Parathyroid adenoma (tissue), 2 donors: ENCODE measurements at regions not wholly inside any gene's neighbourhood (a gene's known extent, or its start where the extent isn't known, plus 50 kb on each side); places are given as distances from the start of the nearest gene placed in this dataset.

ENCODE experiments used
- H2AFZ ChIP-seq: fragments of 300-600 bp; sonication (generic); one replicate; pipeline ENCODE4 v1.7.0; 2017; ENCODE audit warnings: antibody characterized with exemption, mild to moderate bottlenecking
- H3K27ac ChIP-seq: fragments of 300-600 bp; sonication (generic); one replicate; pipeline ENCODE4 v1.7.0; 2017
- H3K27me3 ChIP-seq: fragments of 300-600 bp; sonication (generic); one replicate; pipeline ENCODE4 v1.7.0; 2017; ENCODE audit warnings: low read length; ENCODE audit not compliant: control insufficient read depth, insufficient read depth
- H3K36me3 ChIP-seq: fragments of 300-600 bp; sonication (generic); one replicate; pipeline ENCODE4 v1.7.0; 2017; ENCODE audit warnings: low read length; ENCODE audit not compliant: control insufficient read depth, insufficient read depth
- H3K4me1 ChIP-seq: fragments of 300-600 bp; sonication (generic); one replicate; pipeline ENCODE4 v1.7.0; 2017; ENCODE audit warnings: control low read depth
- H3K4me2 ChIP-seq: fragments of 300-600 bp; sonication (generic); one replicate; pipeline ENCODE4 v1.7.0; 2017; ENCODE audit warnings: low read length
- H3K4me3 ChIP-seq: fragments of 300-600 bp; sonication (generic); one replicate; pipeline ENCODE4 v1.7.0; 2017; ENCODE audit warnings: low read depth, low read length
- H3K79me2 ChIP-seq: fragments of 300-600 bp; sonication (generic); one replicate; pipeline ENCODE4 v1.7.0; 2017; ENCODE audit warnings: control low read depth
- H3K9ac ChIP-seq: fragments of 300-600 bp; sonication (generic); one replicate; pipeline ENCODE4 v1.7.0; 2017; ENCODE audit warnings: mild to moderate bottlenecking
- H3K9me3 ChIP-seq: fragments of 300-600 bp; sonication (generic); one replicate; pipeline ENCODE4 v1.7.0; 2017; ENCODE audit warnings: low read length; ENCODE audit not compliant: control insufficient read depth
- CTCF ChIP-seq: fragments of 300-600 bp; sonication (generic); IDR thresholded peaks from one replicate; pipeline ENCODE4 v1.7.0; 2017; ENCODE audit warnings: antibody characterized with exemption, mild to moderate bottlenecking
- donor health status: primary hyperparathyroidism.

DNA sequence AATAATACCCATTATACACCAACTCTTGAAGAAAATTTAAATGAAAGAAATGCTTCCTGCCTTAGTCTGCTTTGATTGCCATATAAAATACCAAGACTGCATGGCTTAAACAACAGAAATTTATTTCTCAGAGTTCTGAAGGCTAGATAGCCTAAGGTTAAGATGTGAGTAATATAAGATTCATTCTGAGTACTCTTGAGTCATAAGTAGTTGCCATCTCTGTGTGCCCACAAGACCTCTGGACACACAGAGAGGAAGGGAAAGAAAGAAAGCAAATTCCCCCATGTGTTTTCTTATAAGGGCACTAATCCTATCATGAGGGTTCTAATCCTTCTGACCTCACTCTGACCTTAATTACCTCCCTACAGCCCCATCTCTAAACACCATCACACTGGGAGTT, 201.2 kb downstream of the PTN start:
- H3K4me2 ChIP-seq, result no peak overlapping the region

GRCh38 chr7:137135654-137136350, 207.7 kb downstream of the PTN start:
- Histone ChIP-seq H3K27ac (no peak overlapping the region), H3K79me2 (no peaks in the 10 kb centered on the region), H3K4me3 (no peak overlapping the region), H2AFZ (no peak overlapping the region), H3K4me1 (no peaks in the 10 kb centered on the region), H3K9ac (no peak overlapping the region), H3K4me2 (no peak overlapping the region), H3K9me3 (no peaks in the 10 kb centered on the region), H3K27me3 (no peaks in the 10 kb centered on the region), H3K36me3 (no peaks in the 10 kb centered on the region)
- no peak for TF ChIP-seq CTCF

More for the DNA sequence above, 201.2 kb downstream of the PTN start:
- Histone ChIP-seq H3K27ac (no peak overlapping the region), H3K9ac (no peak overlapping the region), H3K36me3 (no peaks in the 10 kb centered on the region), H3K9me3 (no peaks in the 10 kb centered on the region), H3K27me3 (no peaks in the 10 kb centered on the region), H2AFZ (no peak overlapping the region), H3K4me3 (no peak overlapping the region), H3K4me1 (no peaks in the 10 kb centered on the region), H3K79me2 (no peaks in the 10 kb centered on the region)
- TF ChIP-seq CTCF, result no peak

GRCh38 chr7:137130751-137131158, 212.8 kb downstream of the PTN start:
- no peaks in the 10 kb centered on the region for H3K9me3 ChIP-seq
- no peak overlapping the region for H3K27ac ChIP-seq
- H3K79me2 ChIP-seq, result no peaks in the 10 kb centered on the region
- H3K4me3 ChIP-seq, result no peak overlapping the region
- no peak overlapping the region for H3K4me2 ChIP-seq
- no peaks in the 10 kb centered on the region for H3K27me3 ChIP-seq
- H2AFZ ChIP-seq, result no peak overlapping the region
- TF ChIP-seq CTCF, result no peak
- no peaks in the 10 kb centered on the region for H3K36me3 ChIP-seq
- H3K4me1 ChIP-seq, result no peaks in the 10 kb centered on the region
- no peak overlapping the region for H3K9ac ChIP-seq

DNA sequence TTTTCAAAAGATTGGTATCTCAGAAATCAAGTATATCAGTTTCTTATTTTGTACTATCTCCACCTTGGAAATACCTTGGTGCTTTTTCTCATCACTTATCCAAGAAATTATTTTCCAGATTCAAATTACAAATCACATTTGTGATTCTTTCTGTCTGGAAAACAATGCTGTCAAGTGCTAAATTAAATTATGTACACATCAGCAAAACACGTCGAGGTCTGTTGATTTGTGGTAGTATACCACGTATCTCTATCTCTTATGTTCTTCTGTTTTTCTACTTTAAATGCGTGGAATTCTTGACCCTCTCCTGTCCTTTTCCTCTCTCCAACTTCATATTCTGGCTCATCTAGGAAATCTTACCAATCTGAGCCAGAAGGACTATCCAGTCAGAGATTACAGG, 214.5 kb downstream of the PTN start:
- Histone ChIP-seq H3K79me2 (no peaks in the 10 kb centered on the region), H3K4me3 (no peak overlapping the region), H3K4me2 (no peak overlapping the region), H3K9me3 (no peaks in the 10 kb centered on the region), H3K4me1 (no peaks in the 10 kb centered on the region), H3K9ac (no peak overlapping the region), H3K36me3 (no peaks in the 10 kb centered on the region), H3K27ac (no peak overlapping the region), H3K27me3 (no peaks in the 10 kb centered on the region), H2AFZ (no peak overlapping the region)
- no peak for TF ChIP-seq CTCF

- H3K27me3 ChIP-seq, result no peaks in the 10 kb centered on the region
- no peak overlapping the region for H3K27ac ChIP-seq
- no peaks in the 10 kb centered on the region for H3K4me1 ChIP-seq
- no peaks in the 10 kb centered on the region for H3K36me3 ChIP-seq
- no peak overlapping the region for H2AFZ ChIP-seq
- H3K79me2 ChIP-seq, result no peaks in the 10 kb centered on the region
- no peak for TF ChIP-seq CTCF
- no peak overlapping the region for H3K9ac ChIP-seq
- H3K4me2 ChIP-seq, result no peak overlapping the region
- no peaks in the 10 kb centered on the region for H3K9me3 ChIP-seq
- no peak overlapping the region for H3K4me3 ChIP-seq
Observed at GRCh38 chr7:137127806-137128205, 215.7 kb downstream of the PTN start.
